ENCODE measurements at regions not wholly inside any gene's neighbourhood (a gene's known extent, or its start where the extent isn't known, plus 50 kb on each side); places are given as distances from the start of the nearest gene placed in this dataset.

- Histone ChIP-seq H3K79me2 (ENCODE audit: low read length) (no peaks in the 10 kb centered on the region), H3K27ac (ENCODE audit: low read length) (no peak overlapping the region), H4K20me1 (ENCODE audit: insufficient read depth, low read length) (no peaks in the 10 kb centered on the region), H3K4me2 (ENCODE audit: low read depth, low read length) (no peak overlapping the region), H2AFZ (ENCODE audit: low read length) (no peak overlapping the region), H3F3A (ENCODE audit: insufficient read depth, low read length) (no peaks in the 10 kb centered on the region), H3K9me2 (replicated peaks; ENCODE audit: insufficient read depth, low read length) (no peaks in the 10 kb centered on the region), H3K4me3 (ENCODE audit: low read length) (no peak overlapping the region), H3K27me3 (replicated peaks; ENCODE audit: insufficient read depth, low read length) (no peaks in the 10 kb centered on the region), H3K4me1 (ENCODE audit: low read length) (no peaks in the 10 kb centered on the region), H3K9ac (ENCODE audit: low read length) (no peak overlapping the region), H3K9me3 (replicated peaks; ENCODE audit: insufficient read depth, low read length) (no peaks in the 10 kb centered on the region), H3K36me3 (replicated peaks; ENCODE audit: insufficient read depth, low read length) (no peaks in the 10 kb centered on the region)
- DNase-seq = no peak
- no peak for TF ChIP-seq CTCF (IDR thresholded peaks at IDR 0.05; ENCODE audit: low read length)
- no peak for TF ChIP-seq EZH2phosphoT487 (IDR thresholded peaks at IDR 0.05; ENCODE audit: low read length)
- TF ChIP-seq EZH2 (optimal IDR thresholded peaks at IDR 0.05; ENCODE audit: low read depth, low read length) = no peak
These were observed 157.0 kb downstream of the FAM114A2 start for GRCh38 chr5:153881687-153882086.

GRCh38 chr5:153880106-153880505 is 158.6 kb downstream of the FAM114A2 start:
- H3K27me3 ChIP-seq (replicated peaks; ENCODE audit: insufficient read depth, low read length) = no peaks in the 10 kb centered on the region
- H3K9ac ChIP-seq (ENCODE audit: low read length) = no peak overlapping the region
- no peaks in the 10 kb centered on the region for H4K20me1 ChIP-seq (ENCODE audit: insufficient read depth, low read length)
- H3K4me3 ChIP-seq (ENCODE audit: low read length) = no peak overlapping the region
- no peak overlapping the region for H3K4me2 ChIP-seq (ENCODE audit: low read depth, low read length)
- H3K9me2 ChIP-seq (replicated peaks; ENCODE audit: insufficient read depth, low read length) = no peaks in the 10 kb centered on the region
- no peak overlapping the region for H3K27ac ChIP-seq (ENCODE audit: low read length)
- no peaks in the 10 kb centered on the region for H3K4me1 ChIP-seq (ENCODE audit: low read length)
- no peaks in the 10 kb centered on the region for H3K9me3 ChIP-seq (replicated peaks; ENCODE audit: insufficient read depth, low read length)
- TF ChIP-seq CTCF (IDR thresholded peaks at IDR 0.05; ENCODE audit: low read length) (no peak), EZH2phosphoT487 (IDR thresholded peaks at IDR 0.05; ENCODE audit: low read length) (no peak), EZH2 (optimal IDR thresholded peaks at IDR 0.05; ENCODE audit: low read depth, low read length) (no peak)
- no peaks in the 10 kb centered on the region for H3K79me2 ChIP-seq (ENCODE audit: low read length)
- H3K36me3 ChIP-seq (replicated peaks; ENCODE audit: insufficient read depth, low read length) = no peaks in the 10 kb centered on the region
- no peak for DNase-seq
- H2AFZ ChIP-seq (ENCODE audit: low read length) = no peak overlapping the region
- H3F3A ChIP-seq (ENCODE audit: insufficient read depth, low read length) = no peaks in the 10 kb centered on the region

DNA sequence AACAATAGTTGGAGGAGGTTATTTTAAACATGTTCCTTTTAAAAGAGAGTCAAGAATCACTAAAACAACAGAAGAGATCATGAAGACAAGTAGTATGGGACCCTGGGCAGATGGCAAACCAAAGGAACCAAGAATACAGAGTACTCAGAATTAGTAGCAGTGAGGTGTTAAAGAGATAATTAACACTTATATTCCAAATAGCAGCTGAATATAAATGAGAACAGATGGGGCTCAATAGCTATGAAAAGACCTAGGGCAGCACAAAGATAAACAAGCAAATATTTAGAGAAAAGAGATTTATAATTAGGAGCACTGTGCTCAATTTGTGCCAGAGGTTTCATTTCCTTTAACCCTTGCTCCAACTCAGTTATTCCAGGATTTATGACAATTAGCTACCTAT is 159.1 kb downstream of the FAM114A2 start:
- H4K20me1 ChIP-seq (ENCODE audit: insufficient read depth, low read length) = no peaks in the 10 kb centered on the region
- no peaks in the 10 kb centered on the region for H3K79me2 ChIP-seq (ENCODE audit: low read length)
- no peaks in the 10 kb centered on the region for H3F3A ChIP-seq (ENCODE audit: insufficient read depth, low read length)
- no peak overlapping the region for H3K9ac ChIP-seq (ENCODE audit: low read length)
- H3K27ac ChIP-seq (ENCODE audit: low read length) = no peak overlapping the region
- DNase-seq = no peak
- no peaks in the 10 kb centered on the region for H3K9me3 ChIP-seq (replicated peaks; ENCODE audit: insufficient read depth, low read length)
- TF ChIP-seq EZH2phosphoT487 (IDR thresholded peaks at IDR 0.05; ENCODE audit: low read length) (no peak), EZH2 (optimal IDR thresholded peaks at IDR 0.05; ENCODE audit: low read depth, low read length) (no peak), CTCF (IDR thresholded peaks at IDR 0.05; ENCODE audit: low read length) (no peak)
- H3K27me3 ChIP-seq (replicated peaks; ENCODE audit: insufficient read depth, low read length) = no peaks in the 10 kb centered on the region
- no peak overlapping the region for H2AFZ ChIP-seq (ENCODE audit: low read length)
- H3K4me1 ChIP-seq (ENCODE audit: low read length) = no peaks in the 10 kb centered on the region
- no peaks in the 10 kb centered on the region for H3K36me3 ChIP-seq (replicated peaks; ENCODE audit: insufficient read depth, low read length)
- H3K4me3 ChIP-seq (ENCODE audit: low read length) = no peak overlapping the region
- H3K9me2 ChIP-seq (replicated peaks; ENCODE audit: insufficient read depth, low read length) = no peaks in the 10 kb centered on the region
- H3K4me2 ChIP-seq (ENCODE audit: low read depth, low read length) = no peak overlapping the region
